ENCODE measurements at regions not wholly inside any gene's neighbourhood (a gene's known extent, or its start where the extent isn't known, plus 50 kb on each side); places are given as distances from the start of the nearest gene placed in this dataset.

DNA sequence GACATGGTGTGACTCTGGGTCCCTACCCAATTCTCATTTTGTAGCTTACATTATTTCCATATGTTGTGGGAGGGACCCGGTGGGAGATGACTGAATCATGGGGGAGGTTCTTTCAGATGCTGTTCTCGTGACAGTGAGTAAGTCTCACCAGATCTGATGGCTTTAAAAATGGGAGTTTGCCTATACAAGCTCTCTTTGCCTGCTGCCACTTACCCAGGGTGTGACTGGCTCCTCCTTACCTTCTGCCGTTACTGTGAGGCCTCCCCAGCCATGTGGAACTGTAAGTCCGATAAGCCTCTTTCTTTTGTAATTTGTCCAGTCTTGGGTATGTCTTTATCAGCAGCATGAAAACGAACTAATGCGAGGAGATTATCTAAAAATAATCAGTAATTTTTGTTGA lies 1683.2 kb upstream of the SLC39A10 start:
- no peak overlapping the region for H3K4me3 ChIP-seq (replicated peaks in 1 of 3; ENCODE audit: insufficient read depth in 1 of 3, low read depth in 1 of 3, low read length in 3 of 3)
- CTCF ChIA-PET: interaction anchor here (1.3 to 1.9 kb wide), 2 partner anchors 10 to 16 kb away, joined by 3 to 9 read pairs; no protein-coding TSS in a partner anchor
- TF ChIP-seq POLR2A (IDR thresholded peaks at IDR 0.05; ENCODE audit: low read depth, low read length): no peak
- TF ChIP-seq POLR2AphosphoS5 (IDR thresholded peaks at IDR 0.05; ENCODE audit: insufficient read depth, low read depth, low read length): no peak
- TF ChIP-seq, protein P1, sequence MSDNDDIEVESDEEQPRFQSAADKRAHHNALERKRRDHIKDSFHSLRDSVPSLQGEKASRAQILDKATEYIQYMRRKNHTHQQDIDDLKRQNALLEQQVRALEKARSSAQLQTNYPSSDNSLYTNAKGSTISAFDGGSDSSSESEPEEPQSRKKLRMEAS (IDR thresholded peaks at IDR 0.05; ENCODE audit: insufficient read depth, insufficient read length): no peak
- TF ChIP-seq, protein P2, sequence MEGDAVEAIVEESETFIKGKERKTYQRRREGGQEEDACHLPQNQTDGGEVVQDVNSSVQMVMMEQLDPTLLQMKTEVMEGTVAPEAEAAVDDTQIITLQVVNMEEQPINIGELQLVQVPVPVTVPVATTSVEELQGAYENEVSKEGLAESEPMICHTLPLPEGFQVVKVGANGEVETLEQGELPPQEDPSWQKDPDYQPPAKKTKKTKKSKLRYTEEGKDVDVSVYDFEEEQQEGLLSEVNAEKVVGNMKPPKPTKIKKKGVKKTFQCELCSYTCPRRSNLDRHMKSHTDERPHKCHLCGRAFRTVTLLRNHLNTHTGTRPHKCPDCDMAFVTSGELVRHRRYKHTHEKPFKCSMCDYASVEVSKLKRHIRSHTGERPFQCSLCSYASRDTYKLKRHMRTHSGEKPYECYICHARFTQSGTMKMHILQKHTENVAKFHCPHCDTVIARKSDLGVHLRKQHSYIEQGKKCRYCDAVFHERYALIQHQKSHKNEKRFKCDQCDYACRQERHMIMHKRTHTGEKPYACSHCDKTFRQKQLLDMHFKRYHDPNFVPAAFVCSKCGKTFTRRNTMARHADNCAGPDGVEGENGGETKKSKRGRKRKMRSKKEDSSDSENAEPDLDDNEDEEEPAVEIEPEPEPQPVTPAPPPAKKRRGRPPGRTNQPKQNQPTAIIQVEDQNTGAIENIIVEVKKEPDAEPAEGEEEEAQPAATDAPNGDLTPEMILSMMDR (IDR thresholded peaks at IDR 0.05; ENCODE audit: extremely low read depth in 1 of 2, insufficient read depth in 1 of 2, low read depth in 1 of 2, low read length in 2 of 2): no peak
- TF ChIP-seq EZH2 (IDR thresholded peaks at IDR 0.05; ENCODE audit: borderline replicate concordance, low read depth, low read length, severe bottlenecking): no peak
- TF ChIP-seq GATA2 (IDR thresholded peaks at IDR 0.05; ENCODE audit: insufficient read depth, insufficient read length, low read depth, low read length): no peak
- TF ChIP-seq JUN (IDR thresholded peaks at IDR 0.05; ENCODE audit: borderline replicate concordance, insufficient read depth, insufficient read length, low read depth): no peak
- TF ChIP-seq FOS (IDR thresholded peaks at IDR 0.05; ENCODE audit: borderline replicate concordance, insufficient read depth, low read length): no peak
- no peak for TF ChIP-seq MYC (IDR thresholded peaks at IDR 0.05; ENCODE audit: low read depth, low read length)
- H3K27me3 ChIP-seq (ENCODE audit: control insufficient read depth in 2 of 2, insufficient read depth in 2 of 2, low read length in 2 of 2): no peaks in the 10 kb centered on the region
- H3K36me3 ChIP-seq (ENCODE audit: control insufficient read depth in 2 of 2, extremely low read depth in 1 of 2, insufficient read depth in 2 of 2, low read length in 2 of 2): no peaks in the 10 kb centered on the region
- dilution Hi-C loops (cut with MboI; ENCODE audit: extremely low pct_ligation_motif_present, low sequenced_read_pairs): no loop called here
- H3K27ac ChIP-seq (ENCODE audit: insufficient read depth, low read depth, low read length): no peak overlapping the region
- H3K4me2 ChIP-seq (ENCODE audit: insufficient read depth, low read length): no peak overlapping the region
- POLR2A ChIA-PET: interaction anchor here (0.6 kb wide), 1 partner anchor 39 kb away, joined by 3 read pairs; no protein-coding TSS in a partner anchor
- BruUV-seq (replicated peaks): no TSS peak
- no peaks in the 10 kb centered on the region for H3K79me2 ChIP-seq (ENCODE audit: control insufficient read depth, insufficient read depth, low read length)
- DNase-seq (ENCODE audit: low read depth, low spot score): no peak
- no peaks in the 10 kb centered on the region for H3K4me1 ChIP-seq (ENCODE audit: control insufficient read depth, extremely low read depth, insufficient read depth, low read length)
- no peak overlapping the region for H3K9ac ChIP-seq (replicated peaks; ENCODE audit: extremely low read depth, insufficient read depth, low read length)
- H4K20me1 ChIP-seq (replicated peaks; ENCODE audit: control insufficient read depth, extremely low read depth, insufficient read depth, low read length): no peaks in the 10 kb centered on the region
- no peak overlapping the region for H2AFZ ChIP-seq (ENCODE audit: low read depth, low read length)
- no peak for FAIRE-seq
- intact Hi-C loops (cut with micrococcal nuclease): no loop called here
- H3K9me3 ChIP-seq (replicated peaks; ENCODE audit: control insufficient read depth, insufficient read depth, low read length): no peaks in the 10 kb centered on the region
- no peaks in the 10 kb centered on the region for H3K9me1 ChIP-seq (replicated peaks; ENCODE audit: control insufficient read depth, extremely low read depth, insufficient read depth, low read length)

All from endothelial cell of umbilical vein (primary cell).